ENCODE measurements at regions not wholly inside any gene's neighbourhood (a gene's known extent, or its start where the extent isn't known, plus 50 kb on each side); places are given as distances from the start of the nearest gene placed in this dataset.
"Not testable (repeated sequence)": the region's sequence is repeated elsewhere in the genome, so short reads cannot be mapped to it uniquely, and the experiment has no call there.

DNA sequence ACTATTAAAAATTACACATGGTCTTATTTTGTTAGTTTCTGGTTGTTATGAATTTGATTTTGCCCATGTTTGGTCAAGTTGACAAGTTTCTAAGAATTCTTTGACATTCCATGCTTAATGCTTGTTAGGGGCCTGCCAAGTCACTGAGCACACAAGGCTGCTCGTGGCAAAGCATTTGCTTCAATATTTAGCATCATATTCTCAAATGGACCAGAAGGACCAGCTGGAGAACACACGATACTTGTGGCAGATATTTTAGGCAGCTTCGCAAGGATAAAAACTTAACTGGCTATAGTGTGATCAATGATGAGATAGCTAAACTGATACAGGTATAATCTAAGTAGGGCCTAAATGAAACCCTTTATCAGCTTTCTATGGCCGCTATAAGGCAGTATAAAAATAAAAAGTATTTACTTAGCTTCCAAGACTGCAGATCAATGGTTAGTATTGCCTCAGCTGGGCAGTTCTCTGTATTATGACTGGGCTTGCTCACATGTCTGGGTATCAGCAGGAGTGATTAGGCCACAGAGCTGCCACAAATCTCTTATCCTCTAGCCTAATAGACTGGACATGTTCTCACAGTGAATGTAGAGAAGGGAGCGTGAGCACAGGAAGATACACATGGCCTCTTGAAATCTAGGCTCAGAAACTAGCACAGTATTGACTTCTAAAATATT, 155.9 kb upstream of the SPRY2 start:
- no peak overlapping the region for H3K4me3 ChIP-seq (ENCODE audit: low read length in 3 of 3)
- intact Hi-C loops (cut with DNase I) = no loop called here
- H3K4me1 ChIP-seq (ENCODE audit: control insufficient read depth in 2 of 3, insufficient read depth in 2 of 3, low read depth in 1 of 3, low read length in 3 of 3) = no peaks in the 10 kb centered on the region
- H3K9ac ChIP-seq (ENCODE audit: low read length in 3 of 3) = no peak overlapping the region
- H3K36me3 ChIP-seq (ENCODE audit: control insufficient read depth in 2 of 3, insufficient read depth in 3 of 3, low read length in 3 of 3) = no peaks in the 10 kb centered on the region
- no peak overlapping the region for H3K27ac ChIP-seq (ENCODE audit: low read depth in 2 of 2, low read length in 2 of 2)
- TF ChIP-seq, protein P1, sequence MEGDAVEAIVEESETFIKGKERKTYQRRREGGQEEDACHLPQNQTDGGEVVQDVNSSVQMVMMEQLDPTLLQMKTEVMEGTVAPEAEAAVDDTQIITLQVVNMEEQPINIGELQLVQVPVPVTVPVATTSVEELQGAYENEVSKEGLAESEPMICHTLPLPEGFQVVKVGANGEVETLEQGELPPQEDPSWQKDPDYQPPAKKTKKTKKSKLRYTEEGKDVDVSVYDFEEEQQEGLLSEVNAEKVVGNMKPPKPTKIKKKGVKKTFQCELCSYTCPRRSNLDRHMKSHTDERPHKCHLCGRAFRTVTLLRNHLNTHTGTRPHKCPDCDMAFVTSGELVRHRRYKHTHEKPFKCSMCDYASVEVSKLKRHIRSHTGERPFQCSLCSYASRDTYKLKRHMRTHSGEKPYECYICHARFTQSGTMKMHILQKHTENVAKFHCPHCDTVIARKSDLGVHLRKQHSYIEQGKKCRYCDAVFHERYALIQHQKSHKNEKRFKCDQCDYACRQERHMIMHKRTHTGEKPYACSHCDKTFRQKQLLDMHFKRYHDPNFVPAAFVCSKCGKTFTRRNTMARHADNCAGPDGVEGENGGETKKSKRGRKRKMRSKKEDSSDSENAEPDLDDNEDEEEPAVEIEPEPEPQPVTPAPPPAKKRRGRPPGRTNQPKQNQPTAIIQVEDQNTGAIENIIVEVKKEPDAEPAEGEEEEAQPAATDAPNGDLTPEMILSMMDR (IDR thresholded peaks at IDR 0.05; ENCODE audit: borderline replicate concordance, extremely low read depth, insufficient read depth) = no peak
- DNase-seq (peak in 1 of 5 donors; percentile 32), FAIRE-seq (no peak)
- no peaks in the 10 kb centered on the region for H3K27me3 ChIP-seq (ENCODE audit: control insufficient read depth, insufficient read depth, low read length)
- H3K9me3 ChIP-seq (ENCODE audit: control insufficient read depth in 2 of 3, insufficient read depth in 1 of 3, low read length in 3 of 3) = no peaks in the 10 kb centered on the region

DNA sequence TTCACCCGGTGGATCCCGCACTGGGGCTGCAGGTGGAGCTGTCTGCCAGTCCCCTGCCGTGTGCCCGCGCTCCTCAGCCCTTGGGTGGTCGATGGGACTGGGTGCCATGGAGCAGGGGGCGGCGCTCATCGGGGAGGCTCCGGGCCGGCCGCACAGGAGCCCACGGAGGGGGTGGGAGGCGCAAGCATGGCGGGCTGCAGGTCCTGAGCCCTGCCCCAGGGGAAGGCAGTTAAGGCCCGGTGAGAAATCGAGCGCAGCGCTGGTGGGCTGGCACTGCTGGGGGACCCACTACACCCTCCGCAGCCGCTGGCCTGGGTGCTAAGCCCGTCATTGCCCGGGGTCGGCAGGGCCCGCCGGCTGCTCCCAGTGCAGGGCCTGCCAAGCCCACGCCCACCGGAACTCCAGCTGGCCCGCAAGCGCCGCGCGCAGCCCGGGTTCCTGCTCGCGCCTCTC, 149.6 kb upstream of the SPRY2 start:
- intact Hi-C loops (cut with DNase I); H3K27me3 ChIP-seq (ENCODE audit: control insufficient read depth, insufficient read depth, low read length); H3K9ac ChIP-seq (ENCODE audit: low read length in 3 of 3); H3K27ac ChIP-seq (ENCODE audit: low read depth in 2 of 2, low read length in 2 of 2); H3K4me1 ChIP-seq (ENCODE audit: control insufficient read depth in 2 of 3, insufficient read depth in 2 of 3, low read depth in 1 of 3, low read length in 3 of 3); H3K4me3 ChIP-seq (ENCODE audit: low read length in 3 of 3); H3K9me3 ChIP-seq (ENCODE audit: control insufficient read depth in 2 of 3, insufficient read depth in 1 of 3, low read length in 3 of 3); H3K36me3 ChIP-seq (ENCODE audit: control insufficient read depth in 2 of 3, insufficient read depth in 3 of 3, low read length in 3 of 3); FAIRE-seq: not testable (repeated sequence)
- DNase-seq = peak in 1 of 5 donors; percentile 71

DNA sequence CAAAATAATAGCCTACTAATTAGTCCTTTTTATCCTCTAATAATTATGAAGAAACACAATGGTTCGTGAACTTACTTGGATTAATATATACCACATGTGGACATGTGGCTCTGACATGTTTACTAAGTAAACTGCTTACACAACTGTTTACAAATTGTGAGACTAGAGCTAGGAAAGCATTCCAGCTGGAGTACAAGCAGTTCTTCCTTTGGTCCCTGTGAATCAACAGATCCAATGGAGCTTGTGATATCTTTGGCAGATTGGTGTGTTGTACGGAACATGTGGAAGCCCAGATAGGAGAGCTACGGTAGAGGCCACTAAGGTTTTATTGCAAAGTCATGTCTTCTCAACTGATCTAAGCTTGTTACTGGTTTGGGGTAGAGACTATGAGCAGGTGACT, 145.5 kb upstream of the SPRY2 start:
- Histone ChIP-seq H3K27me3 (ENCODE audit: control insufficient read depth, insufficient read depth, low read length) (no peaks in the 10 kb centered on the region), H3K27ac (ENCODE audit: low read depth in 2 of 2, low read length in 2 of 2) (no peak overlapping the region), H3K9ac (ENCODE audit: low read length in 3 of 3) (no peak overlapping the region), H3K4me3 (ENCODE audit: low read length in 3 of 3) (no peak overlapping the region), H3K36me3 (ENCODE audit: control insufficient read depth in 2 of 3, insufficient read depth in 3 of 3, low read length in 3 of 3) (no peaks in the 10 kb centered on the region), H3K4me1 (ENCODE audit: control insufficient read depth in 2 of 3, insufficient read depth in 2 of 3, low read depth in 1 of 3, low read length in 3 of 3) (no peaks in the 10 kb centered on the region), H3K9me3 (ENCODE audit: control insufficient read depth in 2 of 3, insufficient read depth in 1 of 3, low read length in 3 of 3) (no peaks in the 10 kb centered on the region)
- TF ChIP-seq, protein P1 (IDR thresholded peaks at IDR 0.05; ENCODE audit: borderline replicate concordance, extremely low read depth, insufficient read depth) = no peak
- intact Hi-C loops (cut with DNase I) = no loop called here
- no peak for FAIRE-seq
- DNase-seq = no peak

DNA sequence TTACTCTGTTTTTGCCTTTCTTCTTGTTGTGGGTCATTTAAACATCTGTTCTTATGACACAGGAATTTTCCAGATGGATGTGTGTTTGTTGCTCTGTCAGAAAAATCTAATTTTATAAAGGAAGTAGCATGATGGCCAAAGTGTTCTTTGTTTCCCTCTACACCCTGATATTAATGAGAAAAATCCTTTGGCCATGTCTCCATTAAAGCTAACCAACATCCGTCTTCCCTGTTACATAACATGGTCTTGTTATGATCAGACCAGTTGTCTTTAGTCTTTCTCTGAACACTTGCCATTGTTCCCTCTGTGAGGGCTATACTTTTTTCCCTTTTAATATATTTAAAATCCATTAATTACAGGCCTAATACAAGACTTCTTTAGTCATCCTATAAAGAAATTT, 142.2 kb upstream of the SPRY2 start:
- FAIRE-seq (no peak), DNase-seq (no peak)
- no peak overlapping the region for H3K27ac ChIP-seq (ENCODE audit: low read depth in 2 of 2, low read length in 2 of 2)
- no peaks in the 10 kb centered on the region for H3K9me3 ChIP-seq (ENCODE audit: control insufficient read depth in 2 of 3, insufficient read depth in 1 of 3, low read length in 3 of 3)
- H3K9ac ChIP-seq (ENCODE audit: low read length in 3 of 3) = no peak overlapping the region
- H3K36me3 ChIP-seq (ENCODE audit: control insufficient read depth in 2 of 3, insufficient read depth in 3 of 3, low read length in 3 of 3) = no peaks in the 10 kb centered on the region
- no peaks in the 10 kb centered on the region for H3K27me3 ChIP-seq (ENCODE audit: control insufficient read depth, insufficient read depth, low read length)
- H3K4me1 ChIP-seq (ENCODE audit: control insufficient read depth in 2 of 3, insufficient read depth in 2 of 3, low read depth in 1 of 3, low read length in 3 of 3) = no peaks in the 10 kb centered on the region
- TF ChIP-seq, protein P1 (IDR thresholded peaks at IDR 0.05; ENCODE audit: borderline replicate concordance, extremely low read depth, insufficient read depth) = no peak
- H3K4me3 ChIP-seq (ENCODE audit: low read length in 3 of 3) = no peak overlapping the region
- intact Hi-C loops (cut with DNase I) = no loop called here
